Lower leg skin (tissue), 4 donors: ENCODE measurements at regions not wholly inside any gene's neighbourhood (a gene's known extent, or its start where the extent isn't known, plus 50 kb on each side); places are given as distances from the start of the nearest gene placed in this dataset.

Source experiments
- DNase-seq, 2 donors: peaks; one replicate each; pipeline ENCODE4 v3.0.0-alpha.2; 2019; ENCODE audit warnings: low spot score in 2 of 2
- H3K4me3 ChIP-seq: fragments of 200-600 bp; sonication (generic); 2 replicates; pipeline ENCODE4 v1.5.1; 2017; ENCODE audit warnings: mild to moderate bottlenecking, low read depth; ENCODE audit not compliant: poor library complexity, severe bottlenecking
- CTCF ChIP-seq, 3 donors: fragments of 450-650 bp; IDR thresholded peaks; one replicate each; pipeline ENCODE4 v1.5.1; 2016; ENCODE audit warnings: antibody characterized with exemption in 3 of 3, mild to moderate bottlenecking in 3 of 3, moderate library complexity in 2 of 3
- POLR2A ChIP-seq, 2 donors: fragments of 450-650 bp; IDR thresholded peaks; one replicate each; pipeline ENCODE4 v1.6.1; 2016 to 2017; ENCODE audit warnings: antibody characterized with exemption in 2 of 2, mild to moderate bottlenecking in 1 of 2, moderate library complexity in 1 of 2
- WGBS, 2 donors: methylation state at CpG; one replicate each; pipeline ENCODE4 v1.1.5; 2018; 5-methylcytosine and 5-hydroxymethylcytosine counted together
- intact Hi-C: fragments of 100-400 bp; cut with DNase I; formaldehyde crosslinking; loops from one replicate; pipeline ENCODE4 v1.15.0; 2023; ENCODE audit warnings: low total_unique reads

GRCh38 chr2:200127848-200128247, 172.5 kb downstream of the MAIP1 start:
- no peak for DNase-seq
- TF ChIP-seq POLR2A (IDR thresholded peaks at IDR 0.05) (no peak), CTCF (IDR thresholded peaks at IDR 0.05) (no peak)
- intact Hi-C loops, result no loop called here
- no peak overlapping the region for H3K4me3 ChIP-seq

GRCh38 chr2:200128296-200128695, 172.9 kb downstream of the MAIP1 start:
- no peak for TF ChIP-seq POLR2A (IDR thresholded peaks at IDR 0.05)
- no peak for TF ChIP-seq CTCF (IDR thresholded peaks at IDR 0.05)
- no peak for DNase-seq
- intact Hi-C loops, result no loop called here
- no peak overlapping the region for H3K4me3 ChIP-seq
- WGBS, 2 donors, result 82 to 90% methylated on average over 5 of the region's 5 CpGs

GRCh38 chr2:200129721-200130462, 174.5 kb downstream of the MAIP1 start:
- H3K4me3 ChIP-seq, result no peak overlapping the region
- intact Hi-C loops, result no loop called here
- WGBS, 2 donors, result 69 to 89% methylated on average over 2 of the region's 2 CpGs
- TF ChIP-seq CTCF (IDR thresholded peaks at IDR 0.05), result no peak
- TF ChIP-seq POLR2A (IDR thresholded peaks at IDR 0.05), result no peak
- DNase-seq, result no peak

GRCh38 chr2:200130762-200131166, 175.4 kb downstream of the MAIP1 start:
- intact Hi-C loops, result no loop called here
- DNase-seq, result no peak
- TF ChIP-seq POLR2A (IDR thresholded peaks at IDR 0.05) (no peak), CTCF (IDR thresholded peaks at IDR 0.05) (no peak)
- H3K4me3 ChIP-seq, result no peak overlapping the region
- WGBS, 2 donors, result 70 to 72% methylated on average over 5 of the region's 5 CpGs

- intact Hi-C loops, result no loop called here
- DNase-seq, result no peak
- TF ChIP-seq CTCF (IDR thresholded peaks at IDR 0.05) (no peak), POLR2A (IDR thresholded peaks at IDR 0.05) (no peak)
- H3K4me3 ChIP-seq, result no peak overlapping the region
- 94 to 95% methylated on average over 3 of the region's 3 CpGs for WGBS, 2 donors
Measured at GRCh38 chr2:200131307-200131706, 175.2 kb upstream of the SPATS2L start.

- 90 to 94% methylated on average over 3 of the region's 3 CpGs for WGBS, 2 donors
- intact Hi-C loops, result no loop called here
Measured at GRCh38 chr2:200135082-200135481, 171.4 kb upstream of the SPATS2L start.

More at GRCh38 chr2:200135082-200135481, 171.4 kb upstream of the SPATS2L start:
- no peak for TF ChIP-seq POLR2A (IDR thresholded peaks at IDR 0.05)
- TF ChIP-seq CTCF (IDR thresholded peaks at IDR 0.05), result no peak
- no peak overlapping the region for H3K4me3 ChIP-seq
- DNase-seq, result no peak
